ENCODE measurements at regions not wholly inside any gene's neighbourhood (a gene's known extent, or its start where the extent isn't known, plus 50 kb on each side); places are given as distances from the start of the nearest gene placed in this dataset.

- TF ChIP-seq CTCF (conservative IDR thresholded peaks at IDR 0.05; ENCODE audit: low read depth, low read length) = no peak
- TF ChIP-seq MXI1 (IDR thresholded peaks at IDR 0.05; ENCODE audit: borderline replicate concordance, low read depth, low read length) = no peak
- no peak for TF ChIP-seq SMC3 (IDR thresholded peaks at IDR 0.05; ENCODE audit: low read depth, low read length)
- TF ChIP-seq CHD1 (IDR thresholded peaks at IDR 0.05; ENCODE audit: low read depth, low read length) = no peak
Observed at GRCh38 chr21:38938343-38938742, 132.6 kb downstream of the ETS2 start.
